DOHH2 (cell line): ENCODE measurements at regions not wholly inside any gene's neighbourhood (a gene's known extent, or its start where the extent isn't known, plus 50 kb on each side); places are given as distances from the start of the nearest gene placed in this dataset.

Source experiments
- CTCF ChIP-seq: fragments of 200-600 bp; sonication (generic); IDR thresholded peaks from one replicate; pipeline ENCODE4 v1.5.1; 2014; ENCODE audit warnings: antibody characterized with exemption, mild to moderate bottlenecking, low read depth, low read length; ENCODE audit not compliant: poor library complexity, severe bottlenecking
- EZH2phosphoT487 ChIP-seq: fragments of 200-600 bp; sonication (generic); IDR thresholded peaks from 2 replicates; pipeline ENCODE4 v1.6.1; 2017; ENCODE audit warnings: borderline replicate concordance, mild to moderate bottlenecking, antibody characterized with exemption, low read length, moderate library complexity, mixed read lengths

GRCh38 chr3:127104586-127104985 lies 88.3 kb upstream of the PRR23E start:
- no peak for TF ChIP-seq CTCF
- TF ChIP-seq EZH2phosphoT487, result no peak
